NCI-H524 treated with DMSO at 0.1 percent for 48 hours (cell line): ENCODE measurements at regions not wholly inside any gene's neighbourhood (a gene's known extent, or its start where the extent isn't known, plus 50 kb on each side); places are given as distances from the start of the nearest gene placed in this dataset.

ENCODE experiments used
- DNase-seq: peaks from one replicate; lab custom pipeline; 2025; lab: John Stamatoyannopoulos, UW

- DNase-seq, result no peak
Observed at GRCh38 chr7:130897515-130898419, 163.8 kb upstream of the KLF14 start.

DNA sequence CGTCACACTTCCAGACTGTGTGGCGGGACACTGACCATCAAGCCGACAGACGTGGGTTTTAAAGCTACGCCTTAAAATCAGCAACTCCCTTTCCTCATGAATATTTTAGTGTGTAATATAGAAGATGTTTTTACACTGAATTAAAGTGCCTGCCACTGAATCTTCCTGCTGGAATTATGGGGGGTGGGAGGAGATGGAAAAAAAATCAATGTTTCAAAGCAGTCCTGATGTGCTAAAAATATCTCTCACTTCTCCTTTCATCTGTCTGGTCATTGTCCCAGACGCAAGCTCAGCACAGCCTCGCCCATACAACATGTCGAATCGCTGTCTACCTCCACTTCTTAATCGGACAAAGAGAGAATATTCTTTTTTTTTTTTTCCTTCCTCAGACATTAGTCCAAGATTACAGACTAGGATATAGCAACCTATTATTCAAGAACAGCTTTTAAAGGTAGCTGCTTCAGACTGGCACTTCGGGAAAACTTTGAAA is 165.1 kb upstream of the KLF14 start:
- DNase-seq, result no peak

DNA sequence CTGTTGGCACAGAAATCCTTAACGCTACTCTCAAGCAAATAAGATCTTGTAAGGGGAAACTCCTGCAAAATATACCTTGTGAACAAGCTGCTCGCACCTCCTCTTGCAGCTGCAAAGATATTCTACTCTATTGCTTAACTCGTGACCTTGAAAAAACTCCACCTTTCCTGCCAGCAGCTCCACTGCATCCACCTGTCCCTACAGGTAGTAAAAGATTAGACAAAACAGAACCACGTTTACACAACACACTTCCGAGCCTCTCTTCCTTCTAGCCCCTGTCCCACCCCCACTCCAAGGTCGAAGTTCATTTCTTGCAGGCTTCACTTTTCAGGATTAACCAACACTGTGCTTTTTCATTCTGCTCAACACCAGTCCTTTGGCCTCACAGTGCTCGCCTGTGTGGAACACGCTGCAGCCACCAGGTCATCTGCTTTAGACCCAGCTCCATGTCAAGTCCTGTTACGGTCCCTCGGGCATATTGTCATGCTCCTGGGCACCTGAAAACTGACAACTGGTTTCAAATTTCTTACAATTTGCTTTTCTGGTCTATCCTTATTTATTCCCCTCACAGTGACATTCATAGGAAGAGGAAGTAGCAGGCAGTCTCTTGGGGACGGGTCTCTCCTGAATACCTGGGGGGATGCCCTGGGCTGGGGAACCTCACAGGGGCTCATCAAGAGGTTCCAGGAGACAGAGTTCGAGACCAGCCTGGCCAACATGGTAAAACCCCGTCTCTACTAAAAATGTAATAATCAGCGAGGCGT is 165.8 kb upstream of the KLF14 start:
- no peak for DNase-seq

DNA sequence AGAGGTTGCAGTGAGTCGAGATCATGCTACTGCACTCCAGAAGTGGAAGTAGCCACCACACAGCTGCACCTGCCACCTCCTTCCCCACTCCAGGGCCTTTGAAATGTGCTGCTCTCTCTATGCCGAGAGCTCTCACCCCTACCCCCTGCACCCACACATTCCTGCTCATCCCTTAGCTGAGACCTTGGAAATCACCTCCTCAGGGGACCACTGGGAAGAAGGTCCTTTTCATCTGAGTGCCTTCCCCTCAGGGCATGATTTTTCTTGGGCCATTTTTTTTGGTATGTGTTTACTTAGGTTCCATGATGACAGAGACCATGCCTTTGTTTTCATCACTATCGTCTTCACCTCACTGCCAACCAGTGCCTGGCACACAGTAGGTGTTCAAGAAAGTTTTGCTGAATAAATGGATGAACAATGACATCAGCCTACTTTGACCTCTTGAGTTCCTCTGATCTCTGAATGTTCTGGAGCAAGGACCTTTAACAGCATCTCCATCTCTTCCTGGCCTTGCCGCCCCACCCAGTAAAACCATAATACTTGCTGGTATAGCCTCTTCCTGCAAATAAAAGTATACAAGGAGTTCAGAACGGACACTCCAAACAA is 166.6 kb upstream of the KLF14 start:
- no peak for DNase-seq

GRCh38 chr7:130901209-130901783 is 167.3 kb upstream of the KLF14 start:
- DNase-seq, result no peak

- no peak for DNase-seq
Observed at GRCh38 chr7:130902755-130903357, 168.8 kb upstream of the KLF14 start.

GRCh38 chr7:130903358-130903974 is 169.5 kb upstream of the KLF14 start:
- DNase-seq, result no peak

DNA sequence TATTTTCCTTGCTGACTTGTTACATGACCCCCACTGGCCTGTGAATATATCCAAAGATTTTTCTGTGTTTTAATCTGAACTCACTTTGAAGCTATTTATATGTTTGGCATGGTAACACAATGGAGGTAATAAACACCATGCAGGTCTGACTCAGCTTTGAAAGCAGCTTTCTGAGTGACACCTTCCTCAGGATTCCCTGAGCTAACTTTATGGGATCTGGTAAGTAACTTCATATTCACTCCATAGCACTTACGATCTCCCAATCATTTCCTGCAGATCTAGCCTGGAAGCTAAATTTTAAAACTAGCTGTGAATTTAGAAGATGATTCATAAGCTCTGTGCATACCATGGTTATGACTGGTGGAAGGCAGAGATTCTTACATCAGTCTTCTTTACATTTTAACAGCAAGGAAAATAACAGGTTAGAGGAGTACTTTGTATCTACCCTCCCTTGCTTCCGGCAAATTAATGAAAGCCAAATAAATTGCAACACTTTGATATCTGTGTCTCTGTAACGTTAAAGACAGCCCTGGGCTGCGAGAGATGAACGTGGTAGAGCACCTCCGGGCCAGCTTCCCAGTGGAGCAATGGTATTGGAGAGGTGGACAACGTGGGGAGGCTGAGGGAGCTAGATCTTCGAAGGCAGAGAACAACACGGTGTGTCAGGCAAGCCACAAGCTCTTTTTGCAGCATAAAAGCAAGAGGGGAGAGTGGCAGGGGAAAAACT is 170.2 kb upstream of the KLF14 start:
- no peak for DNase-seq

DNA sequence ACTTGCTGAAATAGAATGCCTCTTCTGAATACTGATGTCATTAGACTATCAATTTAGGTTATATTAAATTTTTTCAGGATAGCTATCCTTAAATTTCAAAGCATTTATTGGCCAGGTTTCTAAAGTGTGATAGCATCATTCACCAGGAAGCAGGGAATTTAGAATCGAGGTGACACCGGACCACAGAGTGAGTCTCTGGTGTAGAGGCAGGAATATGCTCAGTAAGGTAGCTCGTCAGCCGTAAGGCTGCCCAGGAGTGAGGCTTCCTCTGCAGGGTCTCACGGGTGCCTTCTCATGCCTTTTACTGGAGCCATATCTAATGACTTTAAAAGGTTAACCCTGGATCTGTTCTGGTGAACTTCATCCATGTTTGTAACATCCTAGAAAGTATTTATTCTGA is 170.8 kb upstream of the KLF14 start:
- no peak for DNase-seq

DNA sequence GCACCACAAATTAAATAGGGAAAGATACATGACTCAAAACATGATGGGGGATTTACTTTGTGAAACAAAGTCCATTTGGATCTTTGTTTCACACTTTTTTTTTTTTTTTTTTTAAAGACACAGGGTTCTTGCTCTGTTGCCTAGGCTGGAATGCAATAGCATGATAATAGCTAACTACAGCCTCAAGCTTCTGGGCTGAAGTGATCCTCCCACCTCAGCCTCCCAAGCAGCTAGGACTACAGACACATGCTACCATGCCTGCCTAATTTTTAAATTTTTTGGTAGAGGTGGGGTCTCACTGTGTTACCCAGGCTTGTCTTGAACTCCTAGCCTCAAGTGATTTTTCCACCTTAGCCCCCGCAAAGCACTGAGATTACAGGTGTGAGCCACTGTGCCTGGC is 172.6 kb upstream of the KLF14 start:
- DNase-seq, result no peak

DNA sequence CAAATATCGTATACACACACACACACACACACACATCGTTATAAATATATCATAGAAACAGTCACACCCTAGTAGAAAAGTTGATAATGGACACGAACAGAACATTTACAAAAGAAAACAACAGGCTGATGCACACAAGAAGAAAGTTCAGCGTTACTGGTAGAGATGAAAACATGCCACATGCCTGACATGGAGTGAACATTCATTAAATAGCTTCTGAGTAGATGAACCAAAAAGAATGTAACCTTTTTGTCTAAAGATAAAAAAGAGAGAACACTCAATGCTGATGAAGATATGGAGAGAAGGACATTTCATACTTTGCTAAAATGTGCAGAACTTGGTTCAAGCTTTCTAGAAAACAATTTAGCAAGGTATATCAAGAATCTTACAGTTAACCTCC is 173.4 kb upstream of the KLF14 start:
- DNase-seq, result no peak

DNA sequence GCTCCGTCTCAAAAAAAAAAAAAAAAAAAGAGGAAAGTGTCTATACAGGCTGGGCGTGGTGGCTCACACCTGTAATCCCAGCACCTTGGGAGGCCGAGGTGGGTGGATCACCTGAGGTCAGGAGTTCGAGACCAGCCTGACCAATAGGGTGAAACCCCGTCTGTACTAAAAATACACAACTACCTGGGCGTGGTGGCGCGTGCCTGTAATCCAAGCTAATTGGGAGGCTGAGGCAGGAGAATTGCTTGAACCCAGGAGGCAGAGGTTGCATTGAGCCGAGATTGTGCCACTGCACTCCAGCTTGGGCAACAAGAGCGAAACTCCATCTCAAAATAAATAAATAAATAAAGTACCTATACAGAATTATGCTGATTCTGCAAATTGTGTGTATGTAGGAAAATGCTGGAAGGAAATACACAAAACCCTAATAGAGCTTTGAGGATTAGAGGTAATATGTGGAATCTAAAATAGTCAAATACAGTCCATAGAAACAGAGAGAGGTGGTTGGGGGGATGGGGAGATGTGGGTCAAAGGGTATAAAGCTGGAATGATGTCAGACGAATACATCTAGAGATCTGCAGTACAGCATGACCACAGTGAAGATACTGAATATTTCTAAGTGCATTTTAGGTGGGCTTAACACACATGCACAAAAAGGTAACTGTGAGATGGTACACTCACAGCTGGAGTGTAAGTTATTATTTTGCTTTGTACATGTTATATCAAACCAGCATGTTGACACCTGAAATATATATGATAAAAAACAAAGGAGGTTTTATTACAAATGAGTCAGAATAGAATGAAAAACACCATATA is 174.5 kb upstream of the KLF14 start:
- no peak for DNase-seq

GRCh38 chr7:130909161-130909836 is 175.3 kb upstream of the KLF14 start:
- no peak for DNase-seq

DNA sequence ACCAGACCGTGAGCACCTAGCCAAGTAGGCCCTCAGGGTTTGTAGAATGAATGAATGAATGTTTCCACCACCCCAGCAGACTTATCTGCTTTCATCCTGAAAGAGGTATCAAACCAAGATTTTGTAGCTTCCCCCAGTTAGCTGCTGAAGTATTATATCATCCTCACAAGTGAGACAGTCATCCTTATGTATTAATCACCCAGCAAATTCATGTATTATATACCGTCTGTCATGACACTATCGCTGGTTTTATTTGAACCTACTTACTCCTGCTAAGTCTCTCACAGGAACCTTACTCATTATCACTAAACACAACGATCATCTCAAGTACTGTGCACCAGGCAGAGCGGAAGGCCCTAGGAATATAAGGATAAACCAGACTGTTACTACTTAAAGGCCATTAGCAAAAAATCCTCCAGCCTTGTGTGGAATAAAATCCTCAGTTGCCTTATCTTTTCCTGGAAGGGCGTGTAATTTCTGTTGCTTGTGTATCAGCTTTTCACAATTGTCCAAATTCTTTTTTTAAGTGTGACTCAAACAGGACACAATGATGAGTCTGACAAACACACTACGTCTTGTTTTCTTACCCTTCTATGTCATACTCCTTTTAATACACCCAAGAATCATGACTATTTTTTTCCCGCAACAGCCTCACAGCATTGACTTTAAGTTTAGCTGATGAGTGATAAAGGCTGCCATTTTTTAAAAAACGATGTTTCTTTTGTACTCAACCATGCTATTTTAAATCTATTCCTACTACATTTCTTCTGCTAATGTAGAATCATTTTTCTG is 176.1 kb upstream of the KLF14 start:
- DNase-seq, result no peak

DNA sequence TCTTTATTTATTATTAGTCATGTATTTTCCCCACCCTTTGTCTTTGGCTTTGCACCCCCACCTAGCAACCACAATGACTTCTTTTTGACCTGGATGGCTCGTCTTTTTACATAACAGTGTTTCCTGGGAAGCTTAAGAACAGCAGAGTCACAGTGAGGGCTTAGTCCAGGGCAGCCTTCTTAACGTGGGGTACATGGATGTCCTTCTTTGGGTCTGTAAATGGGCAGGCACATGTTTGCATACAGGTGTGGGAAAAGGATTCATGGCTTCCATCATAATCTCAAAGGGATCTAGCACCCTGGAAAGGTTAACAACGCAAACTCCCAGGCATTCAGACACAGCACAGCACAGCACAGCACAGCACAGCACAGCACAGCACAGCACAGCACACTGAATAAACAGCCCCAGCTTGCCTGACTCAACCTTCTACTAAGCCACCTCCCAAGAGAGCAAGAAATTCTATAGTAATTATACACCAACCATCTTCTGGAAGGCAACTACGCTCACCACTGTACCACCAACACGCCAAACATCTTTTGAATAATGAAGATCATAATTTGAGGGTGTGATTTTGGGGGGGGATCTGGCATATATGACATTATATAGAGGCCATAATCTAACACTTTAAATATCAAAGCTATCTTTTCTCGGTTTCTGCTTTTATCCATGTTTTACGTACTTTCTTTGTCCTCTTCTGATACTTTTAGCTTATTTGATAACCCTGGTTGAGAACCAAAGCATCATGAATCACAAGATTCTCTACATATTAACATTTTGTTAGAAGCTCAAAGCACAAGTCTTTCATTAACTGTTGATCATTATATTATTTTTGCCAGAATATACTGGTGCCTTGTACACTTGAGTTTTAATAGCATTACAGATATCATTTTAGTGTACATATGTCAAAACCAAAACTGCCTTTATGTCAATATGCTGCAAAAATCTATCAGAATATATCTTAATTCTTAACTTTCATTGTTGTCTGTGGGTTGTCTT is 177.2 kb upstream of the KLF14 start:
- no peak for DNase-seq

GRCh38 chr7:130912082-130912861 is 178.3 kb upstream of the KLF14 start:
- DNase-seq, result no peak
